ENCODE measurements at regions not wholly inside any gene's neighbourhood (a gene's known extent, or its start where the extent isn't known, plus 50 kb on each side); places are given as distances from the start of the nearest gene placed in this dataset.

GRCh38 chr18:55079481-55080355, 120.5 kb upstream of the CCDC68 start:
- TF ChIP-seq CTCF (IDR thresholded peaks at IDR 0.05) (no peak), POLR2A (IDR thresholded peaks at IDR 0.05) (no peak)

Data from uterus (tissue), 2 donors.